Activated T-cell treated with anti-CD3 and anti-CD28 coated beads, Interleukin-2, amount 50 U/mL, for 48 hours (primary cell): ENCODE measurements at regions not wholly inside any gene's neighbourhood (a gene's known extent, or its start where the extent isn't known, plus 50 kb on each side); places are given as distances from the start of the nearest gene placed in this dataset.
"Not testable (repeated sequence)": the region's sequence is repeated elsewhere in the genome, so short reads cannot be mapped to it uniquely, and the experiment has no call there.

ENCODE experiments used
- DNase-seq, 2 experiments: peaks; one replicate each; pipeline ENCODE4 v3.0.0-alpha.2; 2020

- no peak for DNase-seq
Observed at GRCh38 chr7:64469673-64470072, 93.2 kb downstream of the ZNF680 start.

GRCh38 chr7:64465551-64465950 is 97.3 kb downstream of the ZNF680 start:
- DNase-seq: no peak

- DNase-seq: peak; percentile 19 to 22
Observed at GRCh38 chr7:64463636-64464375, 99.1 kb downstream of the ZNF680 start.

GRCh38 chr7:64459858-64460257 is 103.0 kb downstream of the ZNF680 start:
- DNase-seq: not testable (repeated sequence)

GRCh38 chr7:64433590-64433989 is 119.8 kb downstream of the ZNF736 start:
- no peak for DNase-seq

GRCh38 chr7:64431838-64432237 is 118.1 kb downstream of the ZNF736 start:
- DNase-seq: no peak

- no peak for DNase-seq
Observed at GRCh38 chr7:64429232-64429631, 115.5 kb downstream of the ZNF736 start.

- DNase-seq: not testable (repeated sequence)
Observed at GRCh38 chr7:64425436-64425835, 111.7 kb downstream of the ZNF736 start.

- no peak for DNase-seq
Observed at GRCh38 chr7:64407148-64407547, 93.4 kb downstream of the ZNF736 start.
